ENCODE measurements at regions not wholly inside any gene's neighbourhood (a gene's known extent, or its start where the extent isn't known, plus 50 kb on each side); places are given as distances from the start of the nearest gene placed in this dataset.
"Not testable (repeated sequence)": the region's sequence is repeated elsewhere in the genome, so short reads cannot be mapped to it uniquely, and the experiment has no call there.

DNA sequence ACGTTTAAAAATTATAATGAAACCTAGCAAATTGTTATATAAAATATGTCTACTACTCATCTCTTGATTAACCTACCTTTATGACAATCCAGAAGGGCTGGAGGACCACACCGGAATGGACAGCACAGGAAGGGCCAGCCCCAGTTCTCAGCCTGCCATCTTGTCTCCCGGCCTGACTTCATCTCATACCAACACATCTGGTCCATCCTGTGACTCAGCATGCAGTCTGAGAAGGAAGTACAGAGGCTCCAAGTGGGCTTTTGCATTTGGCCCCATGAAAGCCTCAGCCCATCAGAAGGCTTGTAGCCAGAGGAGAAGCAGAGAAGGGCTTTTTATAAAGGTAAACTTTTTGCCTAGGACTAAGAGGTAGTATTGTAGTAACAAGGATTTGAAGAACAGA lies 436.6 kb downstream of the MRPL39 start:
- Mint-ChIP-seq H3K27me3 (ENCODE audit: low read depth) (no peaks in the 10 kb centered on the region), H3K9me3 (peaks cover 17% of the 10 kb centered on the region), H3K27ac (no peak overlapping the region), H3K4me3 (ENCODE audit: low read depth) (no peak overlapping the region), H3K36me3 (ENCODE audit: low read depth) (no peaks in the 10 kb centered on the region), H3K4me1 (ENCODE audit: low read depth) (no peaks in the 10 kb centered on the region)
- DNase-seq (ENCODE audit: low spot score): no peak
- intact Hi-C loops (cut with micrococcal nuclease): no loop called here

DNA sequence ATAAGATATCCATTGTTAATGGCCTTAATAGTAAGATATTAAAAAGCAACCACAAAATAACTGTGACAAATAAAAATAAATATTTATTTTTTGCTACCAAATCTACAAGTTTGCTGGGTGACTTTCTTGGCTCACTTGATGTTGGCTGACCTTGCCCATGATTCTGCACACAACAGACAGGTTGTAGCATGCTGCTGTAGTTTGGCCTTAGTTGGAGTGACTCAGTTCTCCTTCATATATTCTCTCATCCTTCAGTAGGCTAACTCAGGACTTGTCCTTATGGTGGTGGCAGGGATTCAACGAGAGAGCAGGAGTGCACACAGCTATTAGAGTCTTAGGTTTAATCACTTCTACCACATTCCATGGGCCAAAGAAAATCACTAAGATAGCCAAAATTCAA lies 437.9 kb downstream of the MRPL39 start:
- H3K27me3 Mint-ChIP-seq (ENCODE audit: low read depth): no peaks in the 10 kb centered on the region
- H3K9me3 Mint-ChIP-seq: peaks cover 17% of the 10 kb centered on the region
- H3K27ac Mint-ChIP-seq: no peak overlapping the region
- no peaks in the 10 kb centered on the region for H3K36me3 Mint-ChIP-seq (ENCODE audit: low read depth)
- intact Hi-C loops (cut with micrococcal nuclease): no loop called here
- no peak overlapping the region for H3K4me3 Mint-ChIP-seq (ENCODE audit: low read depth)
- no peak for DNase-seq (ENCODE audit: low spot score)
- no peaks in the 10 kb centered on the region for H3K4me1 Mint-ChIP-seq (ENCODE audit: low read depth)

DNA sequence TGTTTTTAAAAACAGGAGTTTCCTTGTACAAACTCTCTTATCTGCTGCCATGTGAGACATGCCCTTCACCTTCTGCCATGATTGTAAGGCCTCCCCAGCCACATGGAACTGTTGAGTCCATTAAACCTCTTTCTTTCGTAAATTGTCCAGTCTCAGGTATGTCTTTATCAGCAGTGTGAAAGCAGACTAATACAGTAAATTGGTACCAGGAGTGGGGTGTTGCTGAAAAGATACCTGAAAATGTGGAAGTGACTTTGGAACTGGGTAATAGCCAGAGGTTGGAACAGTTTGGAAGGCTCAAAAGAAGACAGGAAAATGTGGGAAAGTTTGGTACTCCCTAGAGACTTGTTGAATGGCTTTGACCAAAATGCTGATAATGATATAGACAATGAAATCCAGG lies 440.4 kb downstream of the MRPL39 start:
- H3K4me1 Mint-ChIP-seq (ENCODE audit: low read depth); H3K4me3 Mint-ChIP-seq (ENCODE audit: low read depth); H3K27ac Mint-ChIP-seq; H3K36me3 Mint-ChIP-seq (ENCODE audit: low read depth); DNase-seq (ENCODE audit: low spot score); intact Hi-C loops (cut with micrococcal nuclease); H3K27me3 Mint-ChIP-seq (ENCODE audit: low read depth): not testable (repeated sequence)
- peaks cover 21% of the 10 kb centered on the region for H3K9me3 Mint-ChIP-seq

DNA sequence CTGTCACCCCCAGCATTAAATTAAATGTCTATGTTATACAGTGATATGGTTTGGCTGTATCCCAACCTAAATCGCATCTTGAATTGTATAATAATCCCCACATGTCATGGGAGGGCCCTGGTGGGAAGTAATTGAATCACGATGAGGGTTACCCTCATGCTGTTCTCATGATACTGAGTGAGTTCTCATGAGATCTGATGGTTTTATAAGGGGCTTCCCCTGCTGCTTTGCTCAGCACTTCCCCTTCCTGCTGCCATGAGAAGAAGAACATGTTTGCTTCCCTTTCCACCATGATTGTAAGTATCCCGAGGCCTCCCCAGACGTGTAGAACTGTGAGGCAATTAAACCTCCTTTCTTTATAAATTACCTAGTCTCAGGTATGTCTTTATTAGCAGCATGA lies 445.7 kb downstream of the MRPL39 start:
- H3K9me3 Mint-ChIP-seq: peaks cover 9% of the 10 kb centered on the region
- no peak overlapping the region for H3K27ac Mint-ChIP-seq
- H3K36me3 Mint-ChIP-seq (ENCODE audit: low read depth): no peaks in the 10 kb centered on the region
- H3K27me3 Mint-ChIP-seq (ENCODE audit: low read depth): no peaks in the 10 kb centered on the region
- DNase-seq (ENCODE audit: low spot score): no peak
- intact Hi-C loops (cut with micrococcal nuclease): no loop called here
- H3K4me1 Mint-ChIP-seq (ENCODE audit: low read depth): no peaks in the 10 kb centered on the region
- no peak overlapping the region for H3K4me3 Mint-ChIP-seq (ENCODE audit: low read depth)

DNA sequence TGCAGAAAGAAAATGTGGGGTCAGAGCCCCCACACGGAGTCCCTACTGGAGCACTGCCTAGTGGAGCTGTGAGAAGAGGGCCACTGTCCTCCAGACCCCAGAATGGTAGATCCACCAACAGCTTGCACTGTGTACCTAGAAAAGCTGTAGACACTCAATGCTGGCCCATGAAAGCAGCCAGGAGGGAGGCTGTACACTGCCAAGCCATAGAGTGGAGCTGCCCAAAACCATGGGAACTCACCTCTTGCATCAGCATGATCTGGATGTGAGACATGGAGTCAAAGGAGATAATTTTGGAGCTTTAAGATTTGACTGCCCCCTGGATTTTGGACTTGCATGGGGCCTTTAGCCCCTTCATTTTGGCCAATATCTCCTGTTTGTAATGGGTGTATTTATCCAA lies 452.3 kb downstream of the MRPL39 start:
- intact Hi-C loops (cut with micrococcal nuclease); H3K27ac Mint-ChIP-seq; DNase-seq (ENCODE audit: low spot score); H3K36me3 Mint-ChIP-seq (ENCODE audit: low read depth); H3K27me3 Mint-ChIP-seq (ENCODE audit: low read depth); H3K4me1 Mint-ChIP-seq (ENCODE audit: low read depth); H3K9me3 Mint-ChIP-seq; H3K4me3 Mint-ChIP-seq (ENCODE audit: low read depth): not testable (repeated sequence)

DNA sequence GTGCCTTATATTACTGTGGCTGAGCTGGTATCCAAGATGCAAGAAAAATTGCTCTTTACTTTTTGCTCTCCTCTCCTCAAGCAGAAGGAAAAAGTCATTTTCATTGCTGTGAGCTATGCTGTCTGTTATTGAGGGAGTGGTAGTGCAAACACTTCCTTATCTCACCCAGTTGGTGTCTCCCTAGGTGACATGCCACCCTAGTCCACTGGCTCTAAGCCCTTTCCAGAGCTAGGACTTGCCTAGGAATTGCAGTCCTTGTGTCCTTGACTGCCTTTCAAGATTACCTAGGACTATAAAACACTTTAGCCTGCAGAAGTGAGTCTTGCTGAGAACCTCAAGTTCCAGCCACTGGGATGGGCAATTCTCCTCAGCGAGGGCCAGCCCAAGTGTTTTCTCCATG lies 458.3 kb downstream of the MRPL39 start:
- Mint-ChIP-seq H3K4me3 (ENCODE audit: low read depth) (no peak overlapping the region), H3K4me1 (ENCODE audit: low read depth) (no peaks in the 10 kb centered on the region), H3K9me3 (no peaks in the 10 kb centered on the region)

DNA sequence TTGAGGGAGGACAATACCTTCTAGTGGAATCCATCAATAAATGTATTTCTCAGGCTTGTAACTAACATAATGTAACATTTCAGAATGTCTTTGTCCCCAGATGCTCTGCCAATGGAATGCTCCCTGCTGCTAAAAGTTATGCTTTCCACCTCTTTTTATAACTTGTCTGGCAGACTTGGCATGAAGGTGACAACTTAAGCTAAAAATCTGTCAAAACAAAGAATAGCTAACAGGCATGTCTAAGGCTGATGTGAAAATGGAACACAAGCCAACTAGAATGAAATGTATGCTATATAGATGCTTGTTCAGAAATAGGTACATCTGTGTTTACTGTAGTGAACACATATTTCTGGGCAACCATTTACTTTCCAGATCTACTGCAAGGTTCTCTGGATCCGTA lies 467.9 kb downstream of the MRPL39 start:
- H3K27me3 Mint-ChIP-seq (ENCODE audit: low read depth): no peaks in the 10 kb centered on the region
- H3K4me1 Mint-ChIP-seq (ENCODE audit: low read depth): no peaks in the 10 kb centered on the region
- intact Hi-C loops (cut with micrococcal nuclease): no loop called here
- H3K27ac Mint-ChIP-seq: no peak overlapping the region
- no peaks in the 10 kb centered on the region for H3K36me3 Mint-ChIP-seq (ENCODE audit: low read depth)
- no peak for DNase-seq (ENCODE audit: low spot score)
- peaks cover 5% of the 10 kb centered on the region for H3K9me3 Mint-ChIP-seq
- H3K4me3 Mint-ChIP-seq (ENCODE audit: low read depth): no peak overlapping the region

More for the DNA sequence above, 458.3 kb downstream of the MRPL39 start:
- DNase-seq (ENCODE audit: low spot score): no peak
- Mint-ChIP-seq H3K27me3 (ENCODE audit: low read depth) (no peaks in the 10 kb centered on the region), H3K27ac (no peak overlapping the region), H3K36me3 (ENCODE audit: low read depth) (no peaks in the 10 kb centered on the region)
- intact Hi-C loops (cut with micrococcal nuclease): no loop called here

DNA sequence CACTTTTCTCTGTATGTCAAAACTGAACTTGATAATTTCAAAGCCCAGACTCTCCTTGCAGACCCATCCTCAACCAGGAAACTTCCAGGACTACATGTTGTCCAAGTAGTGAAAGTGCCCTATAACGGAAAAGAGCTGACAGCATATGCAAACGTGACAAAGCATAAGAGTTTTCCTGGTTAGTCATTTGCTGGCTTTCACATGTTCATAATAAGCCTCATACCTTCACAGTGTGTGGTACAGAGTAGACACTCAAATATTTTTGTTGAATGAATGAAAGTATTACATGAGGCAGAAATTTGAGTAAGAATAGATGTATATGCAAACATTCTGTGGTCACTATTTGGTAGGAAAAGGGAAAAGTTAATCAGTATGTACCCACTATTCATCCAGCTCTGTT lies 473.3 kb downstream of the MRPL39 start:
- no peak for DNase-seq (ENCODE audit: low spot score)
- no peaks in the 10 kb centered on the region for H3K4me1 Mint-ChIP-seq (ENCODE audit: low read depth)
- H3K9me3 Mint-ChIP-seq: peaks cover 6% of the 10 kb centered on the region
- no peak overlapping the region for H3K4me3 Mint-ChIP-seq (ENCODE audit: low read depth)
- intact Hi-C loops (cut with micrococcal nuclease): no loop called here
- H3K36me3 Mint-ChIP-seq (ENCODE audit: low read depth): no peaks in the 10 kb centered on the region
- no peak overlapping the region for H3K27ac Mint-ChIP-seq
- H3K27me3 Mint-ChIP-seq (ENCODE audit: low read depth): no peaks in the 10 kb centered on the region

DNA sequence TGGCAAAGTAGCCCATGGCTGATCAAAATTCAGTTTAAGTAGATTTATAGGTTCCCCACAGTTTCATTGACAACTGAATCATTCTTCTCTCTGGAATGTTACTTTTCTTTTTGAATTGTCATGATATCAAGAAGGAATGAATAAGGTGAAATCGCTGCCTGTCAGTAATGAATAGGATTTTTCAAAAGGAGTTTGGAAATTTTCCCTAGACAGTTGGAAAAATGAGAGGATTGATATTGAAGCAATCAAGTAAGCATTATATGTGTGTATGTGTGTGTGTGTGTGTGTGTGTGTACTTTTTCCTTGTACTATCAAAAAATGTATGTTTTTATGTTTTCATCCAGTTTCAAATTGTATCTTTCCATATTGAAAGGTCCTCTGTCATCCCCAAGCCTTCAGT lies 479.5 kb downstream of the MRPL39 start:
- Mint-ChIP-seq H3K27ac (no peak overlapping the region), H3K4me1 (ENCODE audit: low read depth) (no peaks in the 10 kb centered on the region), H3K4me3 (ENCODE audit: low read depth) (no peak overlapping the region), H3K36me3 (ENCODE audit: low read depth) (no peaks in the 10 kb centered on the region), H3K9me3 (peaks cover 6% of the 10 kb centered on the region), H3K27me3 (ENCODE audit: low read depth) (no peaks in the 10 kb centered on the region)
- intact Hi-C loops (cut with micrococcal nuclease): no loop called here
- DNase-seq (ENCODE audit: low spot score): no peak

DNA sequence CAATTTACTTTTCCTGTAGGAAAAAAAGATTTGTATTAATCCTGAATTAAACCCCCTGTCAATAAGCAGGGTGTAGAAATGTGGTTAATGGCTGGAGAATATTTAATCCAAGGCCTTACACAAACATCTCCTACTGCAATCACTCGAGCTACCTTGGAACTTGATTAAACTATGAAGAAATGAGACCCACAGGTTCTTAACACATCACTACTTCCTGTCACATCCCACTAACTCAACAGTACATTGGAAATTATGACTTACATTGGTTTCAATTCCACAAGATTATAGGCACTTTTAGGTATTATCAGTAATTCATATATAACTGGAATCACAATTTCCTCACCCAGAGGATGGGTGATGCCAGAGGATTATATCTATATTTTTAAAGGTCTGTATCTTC lies 480.3 kb downstream of the MRPL39 start:
- Mint-ChIP-seq H3K9me3 (peaks cover 2% of the 10 kb centered on the region), H3K27ac (no peak overlapping the region), H3K4me3 (ENCODE audit: low read depth) (no peak overlapping the region), H3K4me1 (ENCODE audit: low read depth) (no peaks in the 10 kb centered on the region), H3K36me3 (ENCODE audit: low read depth) (no peaks in the 10 kb centered on the region), H3K27me3 (ENCODE audit: low read depth) (no peaks in the 10 kb centered on the region)
- no peak for DNase-seq (ENCODE audit: low spot score)
- intact Hi-C loops (cut with micrococcal nuclease): no loop called here

DNA sequence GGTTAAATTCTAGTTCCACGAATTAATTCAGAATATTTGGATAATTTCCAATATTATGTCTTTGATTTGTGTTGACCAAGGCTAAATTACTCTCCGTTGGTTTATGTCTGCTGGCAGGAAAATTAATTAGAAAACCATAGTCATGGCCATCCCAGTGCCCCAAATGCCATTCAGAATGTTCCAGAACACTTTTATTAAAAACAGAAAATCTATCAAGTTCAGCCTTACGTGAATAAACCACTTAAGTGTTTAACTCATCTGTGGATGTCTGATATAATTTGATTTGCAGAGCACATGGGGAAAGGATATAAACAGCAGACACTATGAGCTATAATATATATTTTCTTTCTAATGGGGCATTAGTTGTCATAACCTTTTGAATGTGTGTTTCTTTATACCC lies 480.7 kb downstream of the MRPL39 start:
- H3K36me3 Mint-ChIP-seq (ENCODE audit: low read depth): no peaks in the 10 kb centered on the region
- no peaks in the 10 kb centered on the region for H3K9me3 Mint-ChIP-seq
- intact Hi-C loops (cut with micrococcal nuclease): no loop called here
- no peak overlapping the region for H3K4me3 Mint-ChIP-seq (ENCODE audit: low read depth)
- H3K4me1 Mint-ChIP-seq (ENCODE audit: low read depth): no peaks in the 10 kb centered on the region
- H3K27me3 Mint-ChIP-seq (ENCODE audit: low read depth): no peaks in the 10 kb centered on the region
- DNase-seq (ENCODE audit: low spot score): no peak
- H3K27ac Mint-ChIP-seq: no peak overlapping the region

DNA sequence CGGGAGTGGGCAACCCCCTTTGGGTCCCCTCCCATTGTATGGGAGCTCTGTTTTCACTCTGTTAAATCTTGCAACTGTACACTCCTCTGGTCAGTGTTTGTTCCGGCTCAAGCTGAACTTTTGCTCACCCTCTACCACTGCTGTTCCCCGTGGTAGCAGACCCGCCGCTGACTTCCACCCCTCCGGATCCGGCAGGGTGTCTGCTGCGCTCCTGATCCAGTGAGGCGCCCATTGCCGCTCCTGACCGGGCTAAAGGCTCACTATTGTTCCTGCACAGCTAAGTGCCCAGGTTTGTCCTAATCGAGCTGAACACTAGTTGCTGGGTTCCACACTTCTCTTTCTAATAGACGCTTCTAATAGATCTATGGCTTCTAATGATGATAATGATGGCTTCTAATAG lies 488.6 kb downstream of the MRPL39 start:
- H3K27ac Mint-ChIP-seq: no peak overlapping the region
- H3K4me1 Mint-ChIP-seq (ENCODE audit: low read depth): no peaks in the 10 kb centered on the region
- intact Hi-C loops (cut with micrococcal nuclease): no loop called here
- no peaks in the 10 kb centered on the region for H3K9me3 Mint-ChIP-seq
- no peak for DNase-seq (ENCODE audit: low spot score)
- no peaks in the 10 kb centered on the region for H3K36me3 Mint-ChIP-seq (ENCODE audit: low read depth)
- H3K4me3 Mint-ChIP-seq (ENCODE audit: low read depth): no peak overlapping the region
- no peaks in the 10 kb centered on the region for H3K27me3 Mint-ChIP-seq (ENCODE audit: low read depth)

DNA sequence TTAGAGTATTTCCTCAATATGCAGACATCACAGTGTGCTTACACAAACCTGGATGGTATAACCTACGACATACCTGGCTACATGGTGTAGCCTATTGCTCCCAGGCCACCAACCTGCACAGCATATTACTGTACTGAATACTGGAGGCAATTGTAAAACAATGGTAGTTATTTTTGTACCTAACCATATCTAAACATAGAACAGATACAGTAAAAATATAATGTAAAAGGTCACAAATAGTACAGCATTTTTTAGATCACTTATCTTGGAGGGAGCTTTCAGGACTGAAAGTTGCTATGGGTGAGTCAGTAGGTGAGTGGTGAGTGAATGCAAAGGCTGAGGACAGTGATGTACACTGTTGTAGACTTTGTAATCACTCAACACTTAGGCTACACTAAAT lies 492.3 kb downstream of the MRPL39 start:
- H3K4me3 Mint-ChIP-seq (ENCODE audit: low read depth): no peak overlapping the region
- H3K27ac Mint-ChIP-seq: no peak overlapping the region
- intact Hi-C loops (cut with micrococcal nuclease): no loop called here
- no peak for DNase-seq (ENCODE audit: low spot score)
- H3K27me3 Mint-ChIP-seq (ENCODE audit: low read depth): no peaks in the 10 kb centered on the region
- no peaks in the 10 kb centered on the region for H3K36me3 Mint-ChIP-seq (ENCODE audit: low read depth)
- H3K9me3 Mint-ChIP-seq: no peaks in the 10 kb centered on the region
- no peaks in the 10 kb centered on the region for H3K4me1 Mint-ChIP-seq (ENCODE audit: low read depth)

DNA sequence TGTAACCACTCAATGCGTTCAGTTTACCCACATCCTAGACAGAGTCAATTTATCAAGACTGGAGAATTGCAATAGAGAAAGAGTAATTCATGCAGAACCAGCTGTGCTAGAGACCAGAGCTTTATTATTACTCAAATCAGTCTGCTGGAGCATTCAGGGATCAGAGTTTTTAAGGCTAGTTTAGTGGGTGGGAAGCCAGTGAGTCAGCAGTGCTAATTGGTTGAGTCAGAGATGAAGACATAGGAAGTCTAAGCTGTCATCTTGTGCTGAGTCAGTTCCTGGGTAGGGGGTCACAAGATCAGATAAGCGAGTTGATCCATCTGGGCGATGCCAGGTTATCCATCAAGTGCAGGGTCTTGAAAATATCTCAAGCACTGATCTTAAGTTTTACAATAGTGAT lies 499.6 kb downstream of the MRPL39 start:
- intact Hi-C loops (cut with micrococcal nuclease): no loop called here
- Mint-ChIP-seq H3K36me3 (ENCODE audit: low read depth) (no peaks in the 10 kb centered on the region), H3K4me3 (ENCODE audit: low read depth) (no peak overlapping the region)

More for the DNA sequence above, 499.6 kb downstream of the MRPL39 start:
- Mint-ChIP-seq H3K27ac (no peak overlapping the region), H3K9me3 (no peaks in the 10 kb centered on the region), H3K4me1 (ENCODE audit: low read depth) (no peaks in the 10 kb centered on the region), H3K27me3 (ENCODE audit: low read depth) (no peaks in the 10 kb centered on the region)
- DNase-seq (ENCODE audit: low spot score): no peak
